Limb (tissue), 2 donors: ENCODE measurements at regions not wholly inside any gene's neighbourhood (a gene's known extent, or its start where the extent isn't known, plus 50 kb on each side); places are given as distances from the start of the nearest gene placed in this dataset.

Experiments
- DNase-seq, 2 donors: peaks; one replicate each; pipeline ENCODE4 v3.0.0-alpha.2; 2016; ENCODE audit errors: extremely low spot score in 2 of 2

DNA sequence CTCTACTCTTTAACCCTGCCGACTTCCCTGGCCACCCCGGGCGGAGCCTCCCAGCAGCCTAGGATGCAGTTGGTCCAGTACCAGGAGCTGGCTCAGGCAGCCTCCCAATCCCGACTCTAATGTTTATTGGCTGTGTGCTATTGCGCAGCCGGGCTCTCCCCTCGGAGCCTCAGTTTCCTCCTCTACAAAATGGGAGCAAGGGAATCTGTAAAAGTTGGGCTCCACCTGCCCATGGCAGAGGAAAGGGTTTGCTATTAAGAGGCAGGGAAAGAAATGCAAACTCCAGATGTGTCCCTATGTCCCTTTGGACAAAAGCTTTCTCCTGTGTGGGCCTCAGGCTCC lies 140.8 kb upstream of the PJA1 start:
- no peak for DNase-seq

DNA sequence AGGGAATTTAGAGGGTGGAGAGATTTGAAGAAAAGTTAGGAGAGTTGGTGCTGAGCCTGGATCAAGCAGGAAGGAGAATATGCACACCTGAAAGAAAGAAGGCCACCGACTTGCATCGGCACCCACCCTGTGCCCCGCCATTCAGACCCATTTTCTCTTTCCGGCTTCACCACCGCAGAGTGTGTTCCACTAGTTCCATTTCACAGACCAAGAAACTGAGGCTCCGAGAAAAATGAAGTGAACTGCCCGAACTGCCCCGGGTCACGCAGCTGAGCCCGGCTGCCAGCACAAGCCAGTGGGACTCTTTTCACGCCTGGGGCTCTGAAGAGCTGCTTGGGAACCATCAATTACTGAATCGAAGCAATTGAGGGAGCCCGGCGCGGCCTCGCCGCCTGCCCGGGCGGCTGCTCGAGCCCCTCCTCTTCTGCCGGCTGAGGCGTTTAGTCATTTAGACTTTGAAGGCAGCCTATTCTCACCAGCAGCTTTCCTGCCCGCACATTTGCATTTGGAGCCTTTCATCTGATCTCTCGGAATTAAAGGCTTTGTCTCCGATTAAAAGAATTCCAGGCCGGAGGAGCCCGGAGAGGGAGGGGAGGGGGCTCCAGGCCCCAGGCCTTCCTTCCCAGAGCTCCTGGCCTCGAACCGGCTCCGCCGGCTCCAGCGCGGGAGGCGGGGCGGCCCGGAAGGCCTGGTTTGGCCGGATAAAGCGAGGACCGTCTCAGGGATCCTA lies 140.2 kb upstream of the PJA1 start:
- DNase-seq: peak in 1 of 2 donors; percentile 46

DNA sequence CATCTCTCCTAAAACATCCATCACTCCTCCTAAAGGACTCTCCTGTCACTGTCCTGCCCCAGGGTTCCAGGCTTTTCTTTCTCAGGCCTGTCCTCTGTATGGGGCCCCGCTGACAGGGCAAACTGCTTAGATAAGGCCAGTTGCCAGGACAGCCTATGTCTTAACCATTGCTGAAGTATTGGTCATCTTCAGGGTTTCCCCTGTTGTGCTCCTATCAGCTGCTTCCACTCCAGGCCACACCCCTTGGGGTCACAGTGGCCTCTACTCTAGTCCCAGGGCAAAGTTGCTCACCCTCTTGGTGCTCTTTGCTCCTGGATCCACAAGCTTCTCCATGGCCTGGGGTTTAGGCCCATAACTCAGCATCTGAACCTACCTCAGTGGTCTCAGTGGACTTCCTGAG lies 138.0 kb upstream of the PJA1 start:
- DNase-seq: no peak

DNA sequence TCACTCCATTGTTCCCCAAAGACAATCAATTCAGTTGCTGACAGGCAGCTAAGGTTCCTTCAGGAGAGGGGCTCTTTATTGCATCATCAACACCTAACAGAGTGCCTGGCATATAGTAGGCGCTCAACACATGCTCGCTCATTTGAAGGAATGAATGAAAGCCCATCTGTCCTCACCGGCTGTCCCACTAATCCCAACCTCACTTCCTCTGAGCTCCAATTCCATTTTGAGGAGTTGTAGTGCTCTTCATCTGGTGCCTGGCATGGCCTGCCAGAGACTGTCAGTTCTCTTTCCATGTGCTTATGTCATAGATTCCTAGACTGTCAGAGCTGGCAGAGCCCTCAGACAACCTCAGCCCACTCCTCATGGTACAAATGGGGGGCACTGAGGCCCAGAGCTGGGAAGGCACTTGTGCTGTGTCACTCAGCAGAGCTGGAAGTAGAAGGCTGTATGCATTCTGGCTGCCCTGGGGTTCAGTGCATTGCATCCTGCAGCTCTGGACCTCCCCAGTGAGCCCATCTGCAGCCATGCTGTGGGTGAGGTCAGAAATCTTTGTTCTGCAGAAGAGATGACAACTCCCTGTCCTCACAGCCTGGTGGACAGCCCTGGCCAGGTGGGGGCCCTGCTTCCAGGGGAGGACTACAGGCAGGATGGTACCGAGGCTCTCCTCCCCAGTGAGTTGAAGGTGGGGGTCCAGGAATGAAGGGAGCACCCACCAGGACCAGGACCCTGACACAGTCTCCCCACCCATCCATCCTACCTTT lies 134.9 kb upstream of the PJA1 start:
- no peak for DNase-seq

DNA sequence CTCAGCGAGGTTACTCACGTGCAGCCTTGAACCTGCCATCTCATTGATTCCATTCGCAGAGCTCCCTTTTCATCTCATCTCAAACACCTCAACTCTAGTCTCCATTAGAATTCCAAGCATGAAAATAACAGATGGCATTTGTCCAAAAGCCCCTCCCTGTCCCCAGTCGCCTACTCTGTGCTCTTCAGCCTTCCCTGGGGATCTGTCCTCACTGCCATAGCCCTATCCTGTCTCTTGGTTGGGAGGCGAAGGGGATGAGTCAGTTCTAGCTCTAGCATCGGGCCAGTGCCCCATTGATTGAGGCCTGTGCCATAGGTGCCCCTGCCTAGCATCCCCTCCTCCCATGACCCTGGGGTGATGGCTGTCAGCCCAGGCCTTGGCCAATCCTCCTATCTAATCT lies 134.0 kb upstream of the PJA1 start:
- no peak for DNase-seq

DNA sequence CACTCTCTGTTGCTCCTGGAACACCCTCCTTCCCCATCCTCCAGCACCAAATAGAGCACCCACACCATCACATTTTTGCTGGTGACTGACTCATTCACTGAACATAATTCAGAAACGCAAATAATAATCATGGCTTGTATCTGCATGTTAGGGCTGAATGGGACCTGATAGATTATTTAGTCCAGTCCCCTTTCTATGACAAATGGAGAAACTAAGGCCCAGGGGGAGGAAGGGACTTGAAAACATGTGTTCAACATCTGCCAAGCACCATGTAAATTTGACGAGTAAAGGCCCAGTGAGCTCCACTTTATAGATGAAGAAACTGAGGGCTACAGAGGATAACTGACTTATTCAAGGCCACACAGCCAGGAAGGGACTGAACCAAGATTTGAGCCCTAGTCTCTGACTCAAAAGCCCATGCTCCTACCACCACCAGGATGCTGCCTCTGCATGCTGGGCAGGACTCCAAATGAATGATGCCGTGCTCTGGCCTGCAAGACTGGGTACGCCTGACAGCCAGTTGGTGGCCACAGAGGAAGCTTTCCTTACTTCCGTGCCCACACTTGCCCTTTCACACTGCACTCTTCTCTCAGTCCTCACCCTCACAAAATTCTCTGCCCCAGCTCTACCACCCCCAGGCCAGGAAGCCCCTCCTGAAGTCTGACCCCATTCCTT lies 133.3 kb upstream of the PJA1 start:
- DNase-seq: no peak

DNA sequence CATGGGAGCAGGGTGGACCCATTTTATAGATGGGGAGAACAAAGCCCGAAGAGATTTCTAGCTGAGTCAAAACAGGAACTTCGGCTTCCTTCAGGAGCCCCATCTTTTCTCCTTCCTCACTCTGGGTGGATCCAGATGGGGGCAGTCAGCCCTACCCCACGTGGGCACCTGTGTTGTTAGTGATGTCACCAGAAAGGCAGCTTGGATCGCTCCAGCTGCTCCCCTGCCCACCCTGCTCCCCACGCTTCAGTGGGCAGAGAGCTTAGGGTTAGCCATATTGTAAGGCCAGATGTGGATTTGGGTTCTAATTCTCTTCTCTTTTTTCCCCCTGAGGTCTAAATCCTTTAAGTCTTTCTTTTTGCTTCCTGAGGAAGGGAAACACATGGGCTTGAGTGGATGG lies 132.3 kb upstream of the PJA1 start:
- no peak for DNase-seq

DNA sequence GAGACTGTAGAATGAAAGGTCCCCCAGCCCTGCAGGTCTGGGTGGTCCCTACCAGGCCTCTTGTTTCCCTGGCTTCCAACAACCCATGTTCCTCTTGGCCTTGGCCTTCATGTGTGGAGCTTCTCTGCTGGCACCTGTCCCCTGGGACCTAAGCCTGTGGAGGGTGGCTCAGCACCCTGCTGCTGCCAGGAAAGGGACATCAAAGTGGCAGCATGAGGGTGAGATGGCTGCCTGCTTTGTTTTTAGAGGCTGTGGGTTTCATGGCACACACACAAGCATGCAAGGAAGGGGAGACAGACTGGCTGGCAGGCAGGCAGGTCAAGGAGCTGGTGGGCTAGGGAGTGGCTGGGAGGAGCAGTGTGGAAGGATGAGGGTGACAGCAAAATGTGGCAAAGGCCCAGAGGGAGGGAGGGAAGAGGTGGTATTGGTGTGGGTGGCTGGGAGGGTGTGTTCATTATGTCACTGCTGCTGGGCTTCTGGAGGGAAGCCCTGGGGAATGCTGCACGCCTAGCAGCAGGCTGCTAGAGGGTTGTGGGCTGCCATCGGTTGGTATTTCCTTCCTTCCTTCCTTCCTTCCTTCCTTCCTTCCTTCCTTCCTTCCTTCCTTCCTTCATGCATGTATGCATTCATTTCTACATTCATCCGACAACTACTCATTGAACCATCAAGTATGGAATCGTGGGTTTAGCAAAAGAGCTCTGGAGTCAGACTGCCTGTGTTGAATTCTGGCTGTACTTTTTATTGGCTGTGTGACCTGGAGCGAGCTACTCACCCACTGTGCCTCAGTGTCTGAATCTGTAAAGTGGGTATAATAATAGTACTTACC lies 128.7 kb upstream of the PJA1 start:
- no peak for DNase-seq

DNA sequence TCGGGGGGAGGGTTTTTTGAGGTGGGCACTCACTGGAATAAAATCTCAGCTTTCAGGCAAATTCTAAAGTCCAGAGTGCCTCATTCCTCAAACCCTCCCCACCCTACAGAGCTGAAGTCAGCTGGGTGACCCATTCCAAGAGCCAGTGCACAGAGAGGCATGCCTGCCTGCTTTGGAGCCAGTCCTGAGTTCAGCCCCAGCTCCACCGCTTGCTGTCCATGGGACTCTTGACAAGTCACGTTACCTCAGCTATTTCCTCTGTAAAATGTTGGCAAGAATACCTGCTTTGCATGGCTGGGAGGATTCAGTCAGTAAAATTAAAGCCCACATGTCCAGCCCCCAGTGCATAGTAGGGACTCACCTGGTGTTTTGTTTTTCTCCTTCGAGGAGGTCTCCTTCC lies 125.9 kb upstream of the PJA1 start:
- DNase-seq: no peak

DNA sequence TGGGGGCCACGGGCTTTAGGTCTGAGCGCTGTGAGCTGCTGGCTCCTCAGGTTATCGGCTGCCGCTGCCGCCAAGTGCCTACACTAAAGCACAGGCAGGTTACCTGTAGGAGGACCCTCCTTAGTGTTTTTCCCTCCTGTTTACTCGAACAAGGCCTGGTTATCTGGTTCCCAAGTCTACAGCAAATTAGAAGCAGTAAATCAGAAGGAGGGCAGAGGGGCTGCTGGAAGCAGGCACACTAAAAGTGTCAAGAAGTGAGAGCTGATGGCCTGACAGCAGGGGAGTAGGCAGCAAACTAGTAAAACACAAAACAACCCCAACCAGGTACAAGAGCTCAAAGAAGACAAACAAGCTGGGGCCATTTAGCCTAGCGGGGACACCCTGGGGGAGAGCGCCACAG lies 125.0 kb upstream of the PJA1 start:
- DNase-seq: no peak

DNA sequence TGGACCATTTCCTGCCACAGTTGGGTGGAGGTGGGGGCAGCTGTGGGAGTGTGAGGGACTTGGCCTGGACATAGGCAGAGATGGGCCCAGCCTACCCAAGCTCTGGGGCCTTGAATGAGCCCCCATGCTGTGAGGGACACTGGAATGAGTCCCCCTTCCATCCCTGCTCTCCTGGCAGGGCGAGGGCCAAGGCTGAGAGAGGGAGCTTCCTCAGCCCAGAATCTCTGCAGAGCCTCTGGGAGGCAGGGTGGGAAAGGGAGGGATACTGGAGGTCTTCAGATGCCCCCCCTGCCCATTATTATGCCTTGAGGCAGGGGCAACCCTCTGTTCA lies 124.5 kb upstream of the PJA1 start:
- DNase-seq: no peak

DNA sequence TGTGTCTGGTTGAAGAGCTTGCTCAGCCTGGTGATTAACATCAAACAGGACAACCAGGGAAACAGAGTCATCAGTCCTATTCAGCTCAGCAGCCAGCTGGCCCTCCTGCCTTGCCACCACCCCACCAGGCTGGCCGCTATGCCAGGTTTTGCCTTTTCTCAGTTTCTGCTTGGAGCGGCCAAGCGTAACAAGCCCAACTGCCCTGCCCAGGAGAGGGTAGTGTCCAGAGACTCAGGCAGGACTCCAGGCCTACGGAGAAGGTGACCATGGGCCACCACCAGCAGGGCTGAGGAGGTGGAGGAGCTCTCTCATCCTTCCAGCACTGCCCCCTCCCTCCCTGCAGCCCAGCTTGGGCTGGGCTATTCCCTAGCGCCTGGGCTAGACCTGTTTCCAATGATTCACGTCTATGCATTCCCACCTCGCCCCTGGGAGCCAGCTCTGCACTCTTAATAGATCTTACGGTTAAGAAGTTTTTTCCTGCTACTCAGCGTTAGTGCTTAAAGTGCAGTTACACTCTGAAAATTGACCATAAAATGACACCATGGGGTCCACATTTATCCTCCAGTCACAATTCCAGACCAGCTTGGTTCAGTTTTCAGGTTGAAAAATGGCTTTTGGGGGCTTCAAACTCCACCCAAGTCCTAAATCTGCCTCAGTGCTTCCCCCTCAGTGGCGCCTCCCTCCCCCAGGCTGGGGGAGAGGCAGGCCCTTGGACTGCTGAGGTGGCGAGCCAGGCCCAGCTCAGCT lies 124.0 kb upstream of the PJA1 start:
- DNase-seq: no peak

DNA sequence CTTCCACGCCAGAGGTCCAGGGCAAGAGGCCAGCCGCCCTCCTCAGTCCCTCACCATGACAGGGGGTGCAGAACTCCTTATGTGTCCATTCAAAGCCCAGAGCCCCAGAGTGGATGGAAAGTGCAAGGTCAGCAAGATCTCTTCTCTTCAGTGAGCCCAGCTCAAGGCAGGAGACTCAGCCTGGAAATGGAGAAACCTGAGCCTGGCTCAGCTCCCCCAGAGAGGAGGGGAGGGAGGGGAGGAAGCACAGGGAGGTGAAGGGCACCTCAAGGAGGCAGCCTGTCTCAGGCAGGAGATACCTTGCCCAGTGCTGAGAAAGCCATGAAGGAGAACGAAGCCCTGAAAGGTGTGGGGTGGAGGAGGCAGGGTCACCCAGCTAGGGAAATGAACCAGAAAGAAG lies 121.8 kb upstream of the PJA1 start:
- DNase-seq: no peak

DNA sequence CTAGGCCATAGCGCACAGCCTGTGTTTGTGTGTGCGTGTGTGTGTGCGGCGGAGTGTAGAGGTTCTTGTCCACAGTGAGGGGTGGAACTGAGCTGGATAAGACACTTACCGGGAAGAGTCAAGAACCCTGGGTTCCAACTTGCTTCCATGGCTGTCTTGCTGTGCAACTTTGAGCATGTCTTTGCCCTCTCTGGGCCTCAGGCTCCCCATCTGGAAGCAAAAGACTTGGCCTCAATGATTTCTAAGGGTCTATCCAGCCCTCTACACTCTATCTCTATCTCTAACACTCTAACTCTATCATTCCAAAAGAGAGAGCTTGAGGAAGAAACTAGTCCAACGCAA lies 121.3 kb upstream of the PJA1 start:
- DNase-seq: no peak

DNA sequence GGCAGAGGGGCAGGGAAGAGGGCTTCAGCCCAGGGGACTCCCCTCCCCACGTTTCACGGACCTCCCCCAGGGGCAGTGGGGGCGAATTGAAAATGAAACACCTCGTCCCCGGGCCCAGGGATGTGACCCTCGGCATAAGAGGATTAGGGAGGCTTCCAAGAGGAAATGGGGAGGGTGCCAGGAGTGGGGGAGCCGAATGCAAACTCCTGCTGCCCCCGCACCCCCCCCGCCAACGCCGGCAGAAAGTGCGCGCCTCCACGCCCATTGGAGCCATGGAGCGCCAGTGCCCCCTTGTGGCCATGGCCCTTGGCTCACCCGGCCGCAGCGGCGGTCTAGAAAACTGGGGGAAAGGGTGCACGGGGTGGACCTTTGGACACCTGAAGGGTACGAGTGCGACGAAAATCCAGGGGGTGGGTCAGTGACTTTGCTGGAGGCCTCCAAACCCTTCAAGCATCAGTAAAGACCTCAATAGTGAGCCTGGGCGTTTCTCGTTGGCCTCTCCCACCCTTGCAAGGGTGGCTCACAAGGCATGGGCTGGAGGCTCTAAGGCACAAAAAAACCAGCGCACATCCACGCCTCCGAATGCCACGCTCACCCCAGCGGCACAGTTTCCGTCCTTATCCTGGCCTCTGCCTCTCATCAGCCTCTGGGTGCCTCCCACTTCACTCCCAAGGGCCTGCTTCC lies 120.8 kb upstream of the PJA1 start:
- peak in 1 of 2 donors; percentile 87 for DNase-seq

DNA sequence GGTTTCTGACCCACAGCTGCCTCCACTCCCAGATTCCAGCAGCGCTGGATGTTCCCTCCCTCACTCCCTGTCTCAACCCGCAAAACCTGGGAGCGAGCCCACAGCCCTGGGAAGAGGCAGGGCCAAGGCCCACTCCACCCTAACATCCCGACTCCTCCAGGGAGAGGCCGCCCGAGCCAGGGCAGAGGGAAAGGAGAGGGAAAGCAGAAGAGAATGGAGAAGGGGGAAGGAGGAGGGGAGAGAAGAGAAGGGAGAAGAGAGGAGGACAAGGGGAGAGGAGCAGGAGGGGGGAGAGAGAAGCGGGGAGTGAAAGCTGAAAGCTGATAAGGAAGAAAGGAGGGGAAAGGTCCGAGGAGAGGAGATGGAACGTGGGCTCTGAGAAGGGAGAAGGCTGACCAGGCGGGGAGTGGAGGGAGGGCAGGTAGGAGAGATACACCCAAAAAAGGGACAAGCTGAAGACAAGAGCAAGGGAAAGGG lies 120.2 kb upstream of the PJA1 start:
- peak in 1 of 2 donors; percentile 51 for DNase-seq

DNA sequence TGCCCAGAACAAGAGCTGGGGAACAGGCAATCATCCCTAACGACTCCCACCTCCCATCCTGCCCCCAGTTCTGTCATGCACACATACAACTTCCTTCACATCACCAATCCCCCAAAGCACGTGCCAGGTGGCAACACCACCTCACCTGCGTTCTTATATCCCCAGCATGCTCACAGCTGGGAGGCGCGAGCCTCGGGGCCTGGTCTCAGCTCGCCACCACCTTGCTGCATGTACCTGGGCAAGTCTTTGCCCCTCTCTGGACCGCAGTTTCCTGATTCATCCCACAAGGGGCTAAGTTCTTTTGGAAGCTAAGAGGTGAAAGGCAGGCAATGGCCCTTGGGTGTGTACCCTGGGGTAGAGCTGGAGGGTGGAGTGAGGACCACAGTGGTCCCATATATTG lies 119.2 kb upstream of the PJA1 start:
- DNase-seq: no peak

DNA sequence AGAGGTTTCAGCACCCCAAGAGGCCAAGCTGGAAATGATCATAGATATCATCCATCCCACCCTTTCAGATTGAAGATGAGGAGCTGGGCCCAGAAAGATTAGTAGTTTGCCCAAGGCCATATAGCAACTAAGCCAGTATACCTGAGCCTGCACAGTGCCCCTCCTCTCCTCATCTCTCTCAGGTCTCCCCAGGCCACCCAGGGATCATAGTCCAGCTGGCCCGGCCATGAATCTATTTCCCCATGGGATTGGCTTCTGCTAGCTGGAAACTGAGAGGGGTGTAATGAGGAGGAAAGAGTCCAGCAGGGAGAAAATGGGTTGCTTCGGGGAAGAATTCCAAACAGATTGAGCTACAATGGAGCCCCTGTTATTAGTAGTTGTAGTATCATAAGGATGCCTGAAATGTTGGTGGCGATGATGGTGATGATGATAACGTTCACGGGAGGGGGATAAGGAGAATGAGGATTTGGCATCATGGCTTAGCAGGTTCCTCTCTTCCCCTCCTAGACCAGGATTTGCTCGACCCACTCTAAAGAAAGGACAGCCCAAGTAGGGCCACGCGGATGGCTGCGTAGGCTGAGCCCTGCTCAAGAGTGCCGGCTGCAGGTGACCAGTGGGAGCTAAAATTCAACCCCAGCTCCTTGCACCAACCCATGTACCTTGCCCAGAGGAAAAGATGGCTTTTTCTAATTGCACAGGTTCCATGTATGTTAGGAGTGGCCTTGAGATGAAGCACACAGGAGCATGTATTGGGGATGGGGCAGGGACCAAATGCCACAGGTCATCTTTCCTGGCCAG lies 117.8 kb upstream of the PJA1 start:
- no peak for DNase-seq

DNA sequence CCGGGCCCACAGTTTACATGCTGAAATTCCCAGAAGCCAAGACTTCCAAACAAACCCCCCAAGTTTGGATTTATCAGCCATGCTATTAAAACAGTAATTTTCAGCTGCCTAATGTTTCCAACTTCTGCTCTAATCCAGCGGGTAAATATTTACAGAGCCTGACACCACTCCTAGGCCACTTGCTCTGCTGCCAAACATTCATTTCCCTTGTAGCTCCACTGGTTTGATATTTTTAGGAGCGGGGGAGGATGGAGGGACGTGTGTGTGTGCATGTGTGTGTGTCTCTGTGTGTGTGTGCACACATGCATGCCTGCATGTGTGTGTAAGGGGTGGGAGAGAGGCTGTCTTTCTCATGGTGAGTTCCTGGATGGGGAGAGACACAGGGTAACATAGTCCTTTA lies 115.7 kb upstream of the PJA1 start:
- no peak for DNase-seq

DNA sequence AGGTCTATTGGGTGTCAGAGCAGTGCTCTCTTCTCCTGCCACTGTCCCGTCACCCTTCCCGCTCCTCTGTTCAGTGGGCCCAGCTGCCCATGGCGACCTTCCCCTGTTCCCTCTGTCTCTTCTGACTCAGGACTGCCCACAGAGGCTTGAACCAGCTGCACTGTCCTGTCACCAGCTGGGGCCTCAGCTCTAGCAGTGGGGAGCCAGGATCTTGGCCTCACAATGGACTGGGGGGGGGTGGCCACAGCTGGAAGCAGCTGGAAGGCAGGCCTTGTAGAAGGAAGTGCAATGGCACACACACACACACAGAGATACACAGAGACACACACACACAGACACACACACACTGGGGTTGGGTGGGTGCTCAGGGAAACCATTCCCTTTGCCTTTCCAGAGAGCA lies 114.0 kb upstream of the PJA1 start:
- DNase-seq: no peak
